ENCODE measurements at regions not wholly inside any gene's neighbourhood (a gene's known extent, or its start where the extent isn't known, plus 50 kb on each side); places are given as distances from the start of the nearest gene placed in this dataset.

GRCh38 chr1:60562740-60563139 lies 489.2 kb upstream of the C1orf87 start:
- intact Hi-C loops (cut with DNase I): no loop called here
- DNase-seq (no peak), ATAC-seq (no peak)
- Histone ChIP-seq H3K27me3 (no peaks in the 10 kb centered on the region), H3K4me3 (no peak overlapping the region), H3K4me1 (no peaks in the 10 kb centered on the region), H3K36me3 (no peaks in the 10 kb centered on the region), H3K27ac (no peak overlapping the region), H3K9me3 (no peaks in the 10 kb centered on the region)
- TF ChIP-seq CTCF (IDR thresholded peaks at IDR 0.05): no peak

GRCh38 chr1:60560701-60561100 lies 487.1 kb upstream of the C1orf87 start:
- intact Hi-C loops (cut with DNase I): no loop called here
- TF ChIP-seq CTCF (IDR thresholded peaks at IDR 0.05): no peak
- no peak for ATAC-seq
- Histone ChIP-seq H3K9me3 (no peaks in the 10 kb centered on the region), H3K27me3 (no peaks in the 10 kb centered on the region), H3K36me3 (no peaks in the 10 kb centered on the region), H3K27ac (no peak overlapping the region), H3K4me1 (no peaks in the 10 kb centered on the region), H3K4me3 (no peak overlapping the region)
- DNase-seq: no peak

- no peak overlapping the region for H3K27ac ChIP-seq
- H3K27me3 ChIP-seq: no peaks in the 10 kb centered on the region
- DNase-seq (no peak), ATAC-seq (no peak)
- no peak overlapping the region for H3K4me3 ChIP-seq
- H3K36me3 ChIP-seq: no peaks in the 10 kb centered on the region
- H3K9me3 ChIP-seq: no peaks in the 10 kb centered on the region
- no peak for TF ChIP-seq CTCF (IDR thresholded peaks at IDR 0.05)
- H3K4me1 ChIP-seq: no peaks in the 10 kb centered on the region
- intact Hi-C loops (cut with DNase I): no loop called here
Measured at GRCh38 chr1:60558236-60558635, 484.7 kb upstream of the C1orf87 start.

GRCh38 chr1:60553730-60554129 lies 480.2 kb upstream of the C1orf87 start:
- H3K9me3 ChIP-seq: no peaks in the 10 kb centered on the region
- ATAC-seq (no peak), DNase-seq (no peak)
- no peak overlapping the region for H3K27ac ChIP-seq
- intact Hi-C loops (cut with DNase I): no loop called here
- no peaks in the 10 kb centered on the region for H3K27me3 ChIP-seq
- no peak overlapping the region for H3K4me3 ChIP-seq
- no peak for TF ChIP-seq CTCF (IDR thresholded peaks at IDR 0.05)
- no peaks in the 10 kb centered on the region for H3K36me3 ChIP-seq
- no peaks in the 10 kb centered on the region for H3K4me1 ChIP-seq

GRCh38 chr1:60547821-60548220 lies 474.3 kb upstream of the C1orf87 start:
- DNase-seq (no peak), ATAC-seq (peak; percentile 22)
- H3K9me3 ChIP-seq: no peaks in the 10 kb centered on the region
- no peaks in the 10 kb centered on the region for H3K36me3 ChIP-seq
- H3K27me3 ChIP-seq: no peaks in the 10 kb centered on the region
- no peak for TF ChIP-seq CTCF (IDR thresholded peaks at IDR 0.05)
- H3K4me1 ChIP-seq: no peaks in the 10 kb centered on the region
- no peak overlapping the region for H3K27ac ChIP-seq
- no peak overlapping the region for H3K4me3 ChIP-seq
- intact Hi-C loops (cut with DNase I): no loop called here

- no peak for DNase-seq
- intact Hi-C loops (cut with DNase I): no loop called here
- H3K4me1 ChIP-seq: peaks cover 4% of the 10 kb centered on the region
- H3K27me3 ChIP-seq: no peaks in the 10 kb centered on the region
- H3K4me3 ChIP-seq: no peak overlapping the region
- H3K9me3 ChIP-seq: no peaks in the 10 kb centered on the region
- no peak for ATAC-seq
- no peak overlapping the region for H3K27ac ChIP-seq
- H3K36me3 ChIP-seq: no peaks in the 10 kb centered on the region
- TF ChIP-seq CTCF (IDR thresholded peaks at IDR 0.05): no peak
Measured at GRCh38 chr1:60541831-60542532, 468.4 kb upstream of the C1orf87 start.
